ENCODE measurements at regions not wholly inside any gene's neighbourhood (a gene's known extent, or its start where the extent isn't known, plus 50 kb on each side); places are given as distances from the start of the nearest gene placed in this dataset.

DNA sequence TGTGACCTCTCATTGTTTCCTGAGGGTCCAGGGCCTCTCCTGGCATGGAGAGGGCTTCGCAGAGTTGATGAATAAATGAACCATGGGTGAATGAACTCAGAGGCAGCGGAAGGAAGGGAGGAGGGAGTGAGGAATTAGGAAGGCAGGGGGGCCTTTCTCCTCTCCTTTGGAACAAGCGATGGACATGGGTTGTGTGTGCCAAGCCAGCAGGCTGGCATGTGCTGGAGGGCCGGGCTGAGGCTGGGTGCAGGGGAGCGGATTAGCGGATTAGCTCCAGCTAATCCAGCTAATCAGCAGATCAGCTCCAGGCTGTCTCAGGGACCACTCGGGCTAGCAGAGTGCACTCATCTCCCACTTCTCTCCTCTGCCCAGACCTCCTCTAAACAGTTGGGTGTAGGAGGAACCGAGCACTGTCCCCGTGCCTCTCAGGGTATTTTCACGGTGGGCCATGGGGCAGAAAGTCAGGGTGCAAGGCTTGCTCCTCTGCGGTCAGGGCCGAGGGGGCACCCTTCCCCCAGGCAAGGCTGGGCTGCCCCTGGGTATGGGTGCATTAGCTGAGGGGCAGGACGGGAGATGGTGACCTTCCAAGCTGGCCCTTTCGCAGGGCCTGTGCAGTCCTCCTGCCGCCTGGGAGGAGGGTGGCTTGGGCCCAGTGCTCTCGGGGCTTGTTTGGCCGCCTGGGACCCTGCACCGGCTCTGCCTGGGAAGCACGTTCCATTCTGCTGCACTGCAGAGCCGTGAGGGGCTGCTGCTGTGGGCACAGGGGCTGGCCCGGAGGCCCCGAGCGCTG is 120.3 kb upstream of the B3GAT1 start:
- Histone ChIP-seq H3K4ac (replicated peaks; ENCODE audit: insufficient read length, low read depth, low read length) (no peak overlapping the region), H2AFZ (ENCODE audit: low read length) (no peak overlapping the region), H3K23ac (ENCODE audit: insufficient read length) (no peak overlapping the region), H2BK5ac (ENCODE audit: low read depth, low read length) (no peak overlapping the region), H3K79me1 (ENCODE audit: low read depth, low read length) (no peaks in the 10 kb centered on the region), H4K91ac (replicated peaks; ENCODE audit: insufficient read length, low read length) (no peak overlapping the region), H4K8ac (ENCODE audit: extremely low read depth, insufficient read depth, low read length) (no peak overlapping the region), H3K56ac (replicated peaks; ENCODE audit: insufficient read length, low read depth, low read length) (no peak overlapping the region), H3K14ac (ENCODE audit: insufficient read length) (no peak overlapping the region), H3K4me2 (ENCODE audit: insufficient read depth in 1 of 2, low read depth in 2 of 2, low read length in 2 of 2) (no peak overlapping the region), H3K27ac (ENCODE audit: low read depth, low read length) (no peak overlapping the region), H2BK12ac (ENCODE audit: low read depth, low read length) (no peak overlapping the region), H3K36me3 (ENCODE audit: control insufficient read depth in 2 of 4, insufficient read depth in 4 of 4, low read length in 3 of 4) (no peaks in the 10 kb centered on the region), H2BK15ac (ENCODE audit: low read length) (no peak overlapping the region), H3K27me3 (replicated peaks in 1 of 4; ENCODE audit: control insufficient read depth in 3 of 4, extremely low read depth in 1 of 4, insufficient read depth in 3 of 4, low read length in 3 of 4) (no peaks in the 10 kb centered on the region; a peak in 1 of 7 replicates), H3K18ac (ENCODE audit: extremely low read depth, low read length) (no peak overlapping the region), H2AK5ac (ENCODE audit: low read depth, low read length) (no peak overlapping the region), H3K4me1 (replicated peaks in 1 of 4; ENCODE audit: control insufficient read depth in 3 of 4, insufficient read depth in 4 of 4, low read length in 3 of 4) (peaks cover 0 to 10% (median 6%) of the 10 kb centered on the region in 4 experiments; a peak in 3 of 7 replicates), H3K4me3 (ENCODE audit: extremely low read depth in 1 of 4, insufficient read depth in 2 of 4, low read depth in 3 of 4, low read length in 4 of 4) (no peak overlapping the region), H2BK120ac (replicated peaks; ENCODE audit: low read depth, low read length) (no peak overlapping the region), H4K20me1 (replicated peaks in 1 of 2; ENCODE audit: control insufficient read depth in 1 of 2, insufficient read depth in 2 of 2, low read length in 2 of 2) (no peaks in the 10 kb centered on the region), H3K79me2 (ENCODE audit: control insufficient read depth in 1 of 2, insufficient read depth in 2 of 2, low read length in 2 of 2) (no peaks in the 10 kb centered on the region), H3K9ac (replicated peaks in 1 of 4; ENCODE audit: extremely low read depth in 1 of 4, low read depth in 3 of 4, low read length in 3 of 4) (no peak overlapping the region), H3K23me2 (ENCODE audit: low read depth, low read length) (no peaks in the 10 kb centered on the region), H4K5ac (ENCODE audit: insufficient read length, low read depth, low read length) (no peak overlapping the region), H3K9me3 (ENCODE audit: insufficient read depth in 2 of 2, low read depth in 1 of 2, low read length in 1 of 2) (no peaks in the 10 kb centered on the region), H2BK20ac (ENCODE audit: low read length) (no peak overlapping the region)
- ChIA-PET CTCF (ENCODE audit: partially characterized antibody) (no interaction called here), POLR2A (ENCODE audit: partially characterized antibody) (no interaction called here)
- 92% methylated on average over 13 of the region's 23 CpGs; no CpG with 5 or more reads in 1 of the 2 experiments for WGBS, 2 experiments (ENCODE audit: extremely low coverage in 1 of 2, insufficient coverage in 1 of 2, insufficient read length in 1 of 2, insufficient replicate concordance in 2 of 2, low coverage in 1 of 2, low lambda C conversion rate in 2 of 2, missing lambda C conversion rate in 1 of 2)
- FAIRE-seq (no peak), DNase-seq (ENCODE audit: low read depth in 1 of 2, low spot score in 2 of 2) (peak in 1 of 2 experiments; percentile 40)
- TF ChIP-seq TEAD4 (IDR thresholded peaks at IDR 0.05; ENCODE audit: low read depth, low read length) (no peak), TBP (IDR thresholded peaks at IDR 0.05; ENCODE audit: low read depth, low read length) (no peak)
- TF ChIP-seq, protein P1, sequence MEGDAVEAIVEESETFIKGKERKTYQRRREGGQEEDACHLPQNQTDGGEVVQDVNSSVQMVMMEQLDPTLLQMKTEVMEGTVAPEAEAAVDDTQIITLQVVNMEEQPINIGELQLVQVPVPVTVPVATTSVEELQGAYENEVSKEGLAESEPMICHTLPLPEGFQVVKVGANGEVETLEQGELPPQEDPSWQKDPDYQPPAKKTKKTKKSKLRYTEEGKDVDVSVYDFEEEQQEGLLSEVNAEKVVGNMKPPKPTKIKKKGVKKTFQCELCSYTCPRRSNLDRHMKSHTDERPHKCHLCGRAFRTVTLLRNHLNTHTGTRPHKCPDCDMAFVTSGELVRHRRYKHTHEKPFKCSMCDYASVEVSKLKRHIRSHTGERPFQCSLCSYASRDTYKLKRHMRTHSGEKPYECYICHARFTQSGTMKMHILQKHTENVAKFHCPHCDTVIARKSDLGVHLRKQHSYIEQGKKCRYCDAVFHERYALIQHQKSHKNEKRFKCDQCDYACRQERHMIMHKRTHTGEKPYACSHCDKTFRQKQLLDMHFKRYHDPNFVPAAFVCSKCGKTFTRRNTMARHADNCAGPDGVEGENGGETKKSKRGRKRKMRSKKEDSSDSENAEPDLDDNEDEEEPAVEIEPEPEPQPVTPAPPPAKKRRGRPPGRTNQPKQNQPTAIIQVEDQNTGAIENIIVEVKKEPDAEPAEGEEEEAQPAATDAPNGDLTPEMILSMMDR (IDR thresholded peaks at IDR 0.05; ENCODE audit: control extremely low read depth in 1 of 3, insufficient read depth in 1 of 3, low read depth in 1 of 3, low read length in 3 of 3): no peak
